Astrocyte of the spinal cord (primary cell): ENCODE measurements at regions not wholly inside any gene's neighbourhood (a gene's known extent, or its start where the extent isn't known, plus 50 kb on each side); places are given as distances from the start of the nearest gene placed in this dataset.
"Not testable (repeated sequence)": the region's sequence is repeated elsewhere in the genome, so short reads cannot be mapped to it uniquely, and the experiment has no call there.

Experiments used
- DNase-seq: peaks from one replicate; pipeline ENCODE4 v3.0.0; 2011; ENCODE audit warnings: low read depth, low spot score
- H3K4me3 ChIP-seq: 2 replicates; pipeline ENCODE4 v1.5.1; 2011; ENCODE audit warnings: low read depth, mild to moderate bottlenecking, low read length, moderate library complexity
- CTCF ChIP-seq: IDR thresholded peaks from 2 replicates; pipeline ENCODE4 v1.5.1; 2012; ENCODE audit warnings: low read depth, mild to moderate bottlenecking, low read length, inconsistent platforms
- in situ Hi-C: cut with HindIII; loops from 2 replicates; pipeline ENCODE4 v1.10.0; 2017; ENCODE audit warnings: low sequenced_read_pairs

- TF ChIP-seq CTCF: no peak
- no peak overlapping the region for H3K4me3 ChIP-seq
These were observed 1078.2 kb downstream of the ZPLD1 start for GRCh38 chr3:103513003-103513402.

DNA sequence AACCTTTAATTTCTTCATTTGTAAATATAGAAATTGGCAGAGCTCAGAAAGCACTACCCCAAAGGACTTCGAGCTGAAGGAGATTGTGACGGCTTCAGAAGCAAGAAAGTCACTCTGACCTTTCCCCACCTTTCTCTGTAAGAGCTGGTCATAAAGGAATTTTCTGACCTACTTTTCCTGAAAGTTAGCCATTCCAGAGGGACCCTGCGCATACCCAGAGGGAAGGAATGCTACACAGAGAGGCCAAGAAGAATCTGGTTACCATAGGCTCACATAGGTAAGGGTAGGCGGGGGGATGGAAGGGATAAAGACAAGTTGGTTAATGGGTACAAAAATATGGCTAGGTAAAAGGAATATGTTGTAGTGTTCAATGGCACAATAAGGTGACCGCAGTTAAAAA lies 1080.3 kb downstream of the ZPLD1 start:
- no peak overlapping the region for H3K4me3 ChIP-seq
- in situ Hi-C loops: no loop called here
- no peak for DNase-seq
- no peak for TF ChIP-seq CTCF

More at GRCh38 chr3:103513003-103513402, 1078.2 kb downstream of the ZPLD1 start:
- no peak for DNase-seq
- in situ Hi-C loops: no loop called here

DNA sequence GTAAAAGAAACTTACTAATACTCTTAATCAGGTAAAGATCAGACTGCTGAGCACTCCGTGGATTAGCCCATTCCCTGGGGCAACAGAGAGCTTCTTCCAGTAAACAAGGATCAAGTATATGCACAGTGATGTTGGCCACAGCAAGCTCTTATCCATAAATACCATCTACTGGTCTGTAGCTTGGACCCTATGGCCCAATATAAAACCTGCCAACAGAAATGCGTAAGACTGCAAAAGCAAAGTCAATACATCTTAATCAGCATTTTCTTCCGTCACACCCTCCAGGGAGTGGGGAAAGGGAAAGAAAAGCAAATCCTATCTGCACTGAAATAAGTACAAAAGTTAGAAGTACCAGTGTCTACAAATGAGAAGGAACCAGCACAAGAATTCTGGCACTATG lies 1082.1 kb downstream of the ZPLD1 start:
- no peak for DNase-seq
- no peak for TF ChIP-seq CTCF
- in situ Hi-C loops: no loop called here
- H3K4me3 ChIP-seq: no peak overlapping the region

- in situ Hi-C loops, DNase-seq, H3K4me3 ChIP-seq: not testable (repeated sequence)
These were observed 1096.5 kb downstream of the ZPLD1 start for GRCh38 chr3:103531327-103531726.

DNA sequence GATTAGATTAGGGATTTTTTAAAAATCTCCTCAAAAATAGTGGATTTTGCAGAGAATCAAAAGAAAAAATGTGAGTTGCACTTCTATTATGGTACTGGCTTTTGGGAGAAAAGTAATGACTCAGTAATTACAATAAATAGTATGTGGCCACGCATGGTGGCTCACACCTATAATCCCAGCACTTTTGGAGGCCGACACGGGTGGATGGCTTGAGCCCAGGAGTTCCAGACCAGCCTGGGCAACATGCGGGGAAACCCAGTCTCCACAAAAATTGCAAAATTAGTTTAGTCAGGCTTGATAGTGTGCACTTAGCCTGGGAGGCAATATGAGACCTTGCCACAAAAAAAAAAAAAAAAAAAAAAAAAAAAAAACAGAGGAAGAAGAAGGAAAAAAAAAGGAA lies 1098.2 kb downstream of the ZPLD1 start:
- DNase-seq: no peak
- no peak overlapping the region for H3K4me3 ChIP-seq
- no peak for TF ChIP-seq CTCF
- in situ Hi-C loops: no loop called here

DNA sequence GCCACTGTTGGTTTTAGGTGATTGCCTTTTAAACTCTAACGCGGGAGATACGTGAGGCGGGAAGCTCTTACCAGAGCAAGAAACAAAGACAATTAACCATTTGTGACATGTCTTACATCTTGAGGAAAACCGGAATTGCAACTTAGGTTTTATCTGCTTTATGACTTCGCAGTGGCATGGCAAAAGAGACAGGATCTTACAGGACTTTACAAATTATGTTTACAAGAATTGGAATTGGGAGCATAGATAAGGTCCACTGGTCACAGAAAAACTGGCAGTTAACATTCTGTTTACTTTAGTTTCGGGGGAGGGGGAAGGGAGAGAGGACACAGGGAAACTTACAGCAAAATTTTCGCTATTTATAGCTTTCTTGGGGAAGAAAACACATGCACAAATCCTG lies 1119.6 kb downstream of the ZPLD1 start:
- no peak overlapping the region for H3K4me3 ChIP-seq
- in situ Hi-C loops: no loop called here
- no peak for DNase-seq
- no peak for TF ChIP-seq CTCF

- in situ Hi-C loops, DNase-seq, H3K4me3 ChIP-seq: not testable (repeated sequence)
These were observed 1129.3 kb downstream of the ZPLD1 start for GRCh38 chr3:103564116-103564515.

DNA sequence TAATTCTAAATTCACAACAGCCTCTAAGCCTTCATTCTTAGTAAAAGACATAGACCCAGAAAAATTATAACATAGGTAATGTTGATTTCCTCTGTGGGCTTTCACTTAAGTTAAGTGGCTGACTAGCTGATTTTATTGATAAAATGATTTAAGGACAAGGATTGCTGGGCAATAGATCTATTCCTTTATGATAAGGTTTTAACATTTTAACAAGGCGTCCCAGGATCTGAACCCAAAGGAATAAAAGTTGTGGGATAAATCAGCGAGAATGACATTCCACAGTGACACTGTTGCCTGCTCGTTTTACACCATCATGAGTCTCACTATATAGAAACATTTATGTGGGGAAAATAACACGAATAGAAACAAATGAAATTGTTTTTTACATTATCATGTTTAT lies 1151.0 kb downstream of the ZPLD1 start:
- H3K4me3 ChIP-seq: no peak overlapping the region
- DNase-seq: no peak
- in situ Hi-C loops: no loop called here
- no peak for TF ChIP-seq CTCF
